ENCODE measurements at regions not wholly inside any gene's neighbourhood (a gene's known extent, or its start where the extent isn't known, plus 50 kb on each side); places are given as distances from the start of the nearest gene placed in this dataset.

GRCh38 chr17:70258465-70258864 lies 89.1 kb downstream of the KCNJ2 start:
- H3K27me3 ChIP-seq (ENCODE audit: insufficient read depth, low read length): no peaks in the 10 kb centered on the region
- H3K9ac ChIP-seq (ENCODE audit: low read depth, low read length): no peak overlapping the region
- H3K9me3 ChIP-seq (ENCODE audit: insufficient read depth, low read depth, low read length): no peaks in the 10 kb centered on the region
- H3K36me3 ChIP-seq (ENCODE audit: insufficient read depth, low read depth, low read length): no peaks in the 10 kb centered on the region
- H3K4me3 ChIP-seq (ENCODE audit: low read length): no peak overlapping the region
- no peaks in the 10 kb centered on the region for H3K4me1 ChIP-seq (ENCODE audit: insufficient read depth, low read length)
- H3K27ac ChIP-seq (ENCODE audit: low read length): no peak overlapping the region

- H3K4me3 ChIP-seq (ENCODE audit: low read length): no peak overlapping the region
- no peak overlapping the region for H3K9ac ChIP-seq (ENCODE audit: low read depth, low read length)
- no peaks in the 10 kb centered on the region for H3K4me1 ChIP-seq (ENCODE audit: insufficient read depth, low read length)
- H3K27ac ChIP-seq (ENCODE audit: low read length): no peak overlapping the region
- H3K27me3 ChIP-seq (ENCODE audit: insufficient read depth, low read length): no peaks in the 10 kb centered on the region
- no peaks in the 10 kb centered on the region for H3K36me3 ChIP-seq (ENCODE audit: insufficient read depth, low read depth, low read length)
- H3K9me3 ChIP-seq (ENCODE audit: insufficient read depth, low read depth, low read length): no peaks in the 10 kb centered on the region
Observed at GRCh38 chr17:70259400-70259799, 90.1 kb downstream of the KCNJ2 start.

GRCh38 chr17:70261170-70261569 lies 91.8 kb downstream of the KCNJ2 start:
- Histone ChIP-seq H3K36me3 (ENCODE audit: insufficient read depth, low read depth, low read length) (no peaks in the 10 kb centered on the region), H3K4me1 (ENCODE audit: insufficient read depth, low read length) (no peaks in the 10 kb centered on the region)

GRCh38 chr17:70265471-70265870 lies 96.1 kb downstream of the KCNJ2 start:
- Histone ChIP-seq H3K9ac (ENCODE audit: low read depth, low read length) (no peak overlapping the region), H3K27me3 (ENCODE audit: insufficient read depth, low read length) (no peaks in the 10 kb centered on the region), H3K36me3 (ENCODE audit: insufficient read depth, low read depth, low read length) (no peaks in the 10 kb centered on the region), H3K9me3 (ENCODE audit: insufficient read depth, low read depth, low read length) (no peaks in the 10 kb centered on the region), H3K4me3 (ENCODE audit: low read length) (no peak overlapping the region), H3K27ac (ENCODE audit: low read length) (no peak overlapping the region), H3K4me1 (ENCODE audit: insufficient read depth, low read length) (no peaks in the 10 kb centered on the region)

More at GRCh38 chr17:70261170-70261569, 91.8 kb downstream of the KCNJ2 start:
- no peak overlapping the region for H3K27ac ChIP-seq (ENCODE audit: low read length)
- H3K9me3 ChIP-seq (ENCODE audit: insufficient read depth, low read depth, low read length): no peaks in the 10 kb centered on the region
- H3K27me3 ChIP-seq (ENCODE audit: insufficient read depth, low read length): no peaks in the 10 kb centered on the region
- no peak overlapping the region for H3K4me3 ChIP-seq (ENCODE audit: low read length)
- H3K9ac ChIP-seq (ENCODE audit: low read depth, low read length): no peak overlapping the region

- Histone ChIP-seq H3K4me3 (ENCODE audit: low read length) (no peak overlapping the region), H3K36me3 (ENCODE audit: insufficient read depth, low read depth, low read length) (no peaks in the 10 kb centered on the region), H3K27me3 (ENCODE audit: insufficient read depth, low read length) (no peaks in the 10 kb centered on the region), H3K4me1 (ENCODE audit: insufficient read depth, low read length) (peaks cover 4% of the 10 kb centered on the region; the same call in 1 of the 2 replicates), H3K9ac (ENCODE audit: low read depth, low read length) (no peak overlapping the region), H3K9me3 (ENCODE audit: insufficient read depth, low read depth, low read length) (no peaks in the 10 kb centered on the region), H3K27ac (ENCODE audit: low read length) (no peak overlapping the region)
Observed at GRCh38 chr17:70266394-70266793, 97.1 kb downstream of the KCNJ2 start.

GRCh38 chr17:70268383-70268782 lies 99.1 kb downstream of the KCNJ2 start:
- no peak overlapping the region for H3K4me3 ChIP-seq (ENCODE audit: low read length)
- no peak overlapping the region for H3K27ac ChIP-seq (ENCODE audit: low read length)
- no peaks in the 10 kb centered on the region for H3K36me3 ChIP-seq (ENCODE audit: insufficient read depth, low read depth, low read length)
- peaks cover 4% of the 10 kb centered on the region; the same call in 1 of the 2 replicates for H3K4me1 ChIP-seq (ENCODE audit: insufficient read depth, low read length)
- H3K27me3 ChIP-seq (ENCODE audit: insufficient read depth, low read length): no peaks in the 10 kb centered on the region
- H3K9ac ChIP-seq (ENCODE audit: low read depth, low read length): no peak overlapping the region
- no peaks in the 10 kb centered on the region for H3K9me3 ChIP-seq (ENCODE audit: insufficient read depth, low read depth, low read length)

GRCh38 chr17:70270554-70270953 lies 101.2 kb downstream of the KCNJ2 start:
- Histone ChIP-seq H3K4me3 (ENCODE audit: low read length) (no peak overlapping the region), H3K36me3 (ENCODE audit: insufficient read depth, low read depth, low read length) (no peaks in the 10 kb centered on the region), H3K4me1 (ENCODE audit: insufficient read depth, low read length) (peaks cover 4% of the 10 kb centered on the region; the same call in 1 of the 2 replicates), H3K27ac (ENCODE audit: low read length) (no peak overlapping the region), H3K9ac (ENCODE audit: low read depth, low read length) (no peak overlapping the region), H3K27me3 (ENCODE audit: insufficient read depth, low read length) (no peaks in the 10 kb centered on the region), H3K9me3 (ENCODE audit: insufficient read depth, low read depth, low read length) (no peaks in the 10 kb centered on the region)

GRCh38 chr17:70271200-70271599 lies 101.9 kb downstream of the KCNJ2 start:
- no peaks in the 10 kb centered on the region for H3K27me3 ChIP-seq (ENCODE audit: insufficient read depth, low read length)
- H3K36me3 ChIP-seq (ENCODE audit: insufficient read depth, low read depth, low read length): no peaks in the 10 kb centered on the region
- H3K27ac ChIP-seq (ENCODE audit: low read length): no peak overlapping the region
- no peaks in the 10 kb centered on the region for H3K9me3 ChIP-seq (ENCODE audit: insufficient read depth, low read depth, low read length)
- H3K4me3 ChIP-seq (ENCODE audit: low read length): no peak overlapping the region
- peaks cover 4% of the 10 kb centered on the region; the same call in 1 of the 2 replicates for H3K4me1 ChIP-seq (ENCODE audit: insufficient read depth, low read length)
- no peak overlapping the region for H3K9ac ChIP-seq (ENCODE audit: low read depth, low read length)

GRCh38 chr17:70271672-70272071 lies 102.3 kb downstream of the KCNJ2 start:
- Histone ChIP-seq H3K27me3 (ENCODE audit: insufficient read depth, low read length) (no peaks in the 10 kb centered on the region), H3K9me3 (ENCODE audit: insufficient read depth, low read depth, low read length) (no peaks in the 10 kb centered on the region), H3K27ac (ENCODE audit: low read length) (no peak overlapping the region), H3K36me3 (ENCODE audit: insufficient read depth, low read depth, low read length) (no peaks in the 10 kb centered on the region), H3K4me3 (ENCODE audit: low read length) (no peak overlapping the region), H3K4me1 (ENCODE audit: insufficient read depth, low read length) (peaks cover 4% of the 10 kb centered on the region; the same call in 1 of the 2 replicates), H3K9ac (ENCODE audit: low read depth, low read length) (no peak overlapping the region)

GRCh38 chr17:70274255-70274654 lies 104.9 kb downstream of the KCNJ2 start:
- Histone ChIP-seq H3K27me3 (ENCODE audit: insufficient read depth, low read length) (no peaks in the 10 kb centered on the region), H3K36me3 (ENCODE audit: insufficient read depth, low read depth, low read length) (no peaks in the 10 kb centered on the region), H3K27ac (ENCODE audit: low read length) (no peak overlapping the region), H3K9ac (ENCODE audit: low read depth, low read length) (no peak overlapping the region), H3K9me3 (ENCODE audit: insufficient read depth, low read depth, low read length) (no peaks in the 10 kb centered on the region), H3K4me3 (ENCODE audit: low read length) (no peak overlapping the region), H3K4me1 (ENCODE audit: insufficient read depth, low read length) (peaks cover 4% of the 10 kb centered on the region; the same call in 1 of the 2 replicates)

- Histone ChIP-seq H3K27me3 (ENCODE audit: insufficient read depth, low read length) (no peaks in the 10 kb centered on the region), H3K27ac (ENCODE audit: low read length) (no peak overlapping the region), H3K4me3 (ENCODE audit: low read length) (no peak overlapping the region), H3K4me1 (ENCODE audit: insufficient read depth, low read length) (no peaks in the 10 kb centered on the region), H3K9ac (ENCODE audit: low read depth, low read length) (no peak overlapping the region), H3K36me3 (ENCODE audit: insufficient read depth, low read depth, low read length) (no peaks in the 10 kb centered on the region), H3K9me3 (ENCODE audit: insufficient read depth, low read depth, low read length) (peaks cover 5% of the 10 kb centered on the region)
Observed at GRCh38 chr17:70276906-70277305, 107.6 kb downstream of the KCNJ2 start.

GRCh38 chr17:70278844-70279462 lies 109.6 kb downstream of the KCNJ2 start:
- no peaks in the 10 kb centered on the region for H3K4me1 ChIP-seq (ENCODE audit: insufficient read depth, low read length)
- no peak overlapping the region for H3K9ac ChIP-seq (ENCODE audit: low read depth, low read length)
- H3K4me3 ChIP-seq (ENCODE audit: low read length): no peak overlapping the region
- no peaks in the 10 kb centered on the region for H3K36me3 ChIP-seq (ENCODE audit: insufficient read depth, low read depth, low read length)
- H3K27me3 ChIP-seq (ENCODE audit: insufficient read depth, low read length): no peaks in the 10 kb centered on the region
- H3K27ac ChIP-seq (ENCODE audit: low read length): no peak overlapping the region
- H3K9me3 ChIP-seq (ENCODE audit: insufficient read depth, low read depth, low read length): peaks cover 10% of the 10 kb centered on the region

All from iPS-20b (cell line).